ENCODE measurements at regions not wholly inside any gene's neighbourhood (a gene's known extent, or its start where the extent isn't known, plus 50 kb on each side); places are given as distances from the start of the nearest gene placed in this dataset.
"Not testable (repeated sequence)": the region's sequence is repeated elsewhere in the genome, so short reads cannot be mapped to it uniquely, and the experiment has no call there.

GRCh38 chr6:11425876-11426275, 111.7 kb upstream of the TMEM170B start:
- DNase-seq: no peak

GRCh38 chr6:11425431-11425871, 112.1 kb upstream of the TMEM170B start:
- no peak for DNase-seq

GRCh38 chr6:11424395-11425034, 113.0 kb upstream of the TMEM170B start:
- no peak for DNase-seq

GRCh38 chr6:11423667-11424066, 113.9 kb upstream of the TMEM170B start:
- no peak for DNase-seq

GRCh38 chr6:11423072-11423471, 114.5 kb upstream of the TMEM170B start:
- DNase-seq: no peak

GRCh38 chr6:11419763-11420453, 117.6 kb upstream of the TMEM170B start:
- no peak for DNase-seq

GRCh38 chr6:11418290-11418905, 119.2 kb upstream of the TMEM170B start:
- DNase-seq: no peak

GRCh38 chr6:11416936-11417576, 120.5 kb upstream of the TMEM170B start:
- DNase-seq: no peak

GRCh38 chr6:11416099-11416935, 121.2 kb upstream of the TMEM170B start:
- not testable (repeated sequence) for DNase-seq

GRCh38 chr6:11415557-11415956, 122.0 kb upstream of the TMEM170B start:
- no peak for DNase-seq

- peak; percentile 82 for DNase-seq
Measured at GRCh38 chr6:11414176-11414963, 123.2 kb upstream of the TMEM170B start.

- peak; percentile 30 for DNase-seq
Measured at GRCh38 chr6:11413728-11414127, 123.8 kb upstream of the TMEM170B start.

- DNase-seq: peak; percentile 22
Measured at GRCh38 chr6:11413117-11413687, 124.3 kb upstream of the TMEM170B start.

- DNase-seq: no peak
Measured at GRCh38 chr6:11412616-11413015, 124.9 kb upstream of the TMEM170B start.

GRCh38 chr6:11412011-11412424, 125.5 kb upstream of the TMEM170B start:
- DNase-seq: no peak

- no peak for DNase-seq
Measured at GRCh38 chr6:11411593-11411992, 126.0 kb upstream of the TMEM170B start.

GRCh38 chr6:11410539-11411307, 126.8 kb upstream of the TMEM170B start:
- no peak for DNase-seq

GRCh38 chr6:11409371-11409770, 128.2 kb upstream of the TMEM170B start:
- no peak for DNase-seq

GRCh38 chr6:11407414-11407813, 130.1 kb upstream of the TMEM170B start:
- DNase-seq: no peak

GRCh38 chr6:11404838-11405237, 132.7 kb upstream of the TMEM170B start:
- no peak for DNase-seq

GRCh38 chr6:11404081-11404480, 133.5 kb upstream of the TMEM170B start:
- no peak for DNase-seq
